IPS-NIHi7 (cell line): ENCODE measurements at regions not wholly inside any gene's neighbourhood (a gene's known extent, or its start where the extent isn't known, plus 50 kb on each side); places are given as distances from the start of the nearest gene placed in this dataset.
"Not testable (repeated sequence)": the region's sequence is repeated elsewhere in the genome, so short reads cannot be mapped to it uniquely, and the experiment has no call there.

ENCODE experiments used
- DNase-seq: peaks from one replicate; pipeline ENCODE4 v3.0.0; 2012; ENCODE audit warnings: mixed read lengths; ENCODE audit errors: extremely low spot score

DNA sequence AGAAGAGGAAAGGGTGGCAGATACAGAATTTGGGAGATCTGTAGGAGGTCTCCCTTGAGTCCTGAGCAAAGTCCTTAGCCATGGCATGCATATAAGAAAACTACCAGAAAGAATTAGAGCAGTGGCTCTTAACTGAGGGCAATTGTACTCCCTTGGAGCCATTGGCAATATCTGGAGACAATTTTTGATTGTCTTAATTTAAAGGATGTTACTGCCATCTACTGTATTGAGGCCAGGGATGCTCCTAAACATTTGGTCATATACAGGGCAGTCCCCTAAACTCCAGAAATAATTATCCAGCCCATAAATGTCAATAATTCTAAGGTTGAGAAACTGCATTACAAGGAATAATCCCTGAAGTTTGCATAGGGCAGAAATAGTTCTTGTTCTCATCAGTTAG, 136.4 kb upstream of the ODAD2 start:
- DNase-seq: no peak

DNA sequence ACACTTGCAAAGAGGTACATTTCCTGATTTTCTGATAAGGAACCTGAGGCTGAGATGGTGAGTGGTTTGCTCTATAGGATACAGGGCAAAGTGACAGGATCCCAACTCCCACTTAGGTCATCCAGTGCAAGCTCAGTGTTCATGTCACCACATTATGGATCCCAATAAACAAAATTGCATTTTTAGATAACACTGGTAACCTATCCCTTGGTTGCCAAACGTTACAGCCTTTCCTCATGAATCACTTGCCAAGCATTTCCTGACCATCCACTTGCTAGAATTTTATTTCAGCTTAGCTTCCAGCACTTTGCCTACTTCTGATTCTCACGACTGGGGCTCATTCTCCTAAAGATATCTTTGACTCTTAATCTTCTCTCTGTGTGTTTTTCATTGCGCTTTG, 131.4 kb upstream of the ODAD2 start:
- DNase-seq: no peak

DNA sequence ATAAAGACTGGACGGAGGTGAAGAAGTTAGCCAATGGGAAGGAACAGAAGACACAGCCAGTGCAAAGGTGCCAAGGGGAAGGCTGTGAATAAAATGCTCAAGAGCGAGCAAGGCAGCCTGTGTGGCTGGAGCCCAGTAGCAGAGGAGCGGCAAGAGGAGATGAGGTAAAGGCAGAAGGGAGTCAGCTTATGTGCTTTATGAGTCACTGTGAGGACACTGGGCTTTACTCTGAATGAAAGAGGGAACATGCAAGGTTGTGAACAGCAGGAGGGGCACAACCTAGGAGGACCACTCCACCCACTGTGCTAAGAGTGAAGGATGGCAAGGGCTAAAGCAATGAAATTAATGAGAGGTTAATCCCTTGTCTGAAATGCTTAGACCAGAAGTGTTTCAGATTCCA, 129.0 kb upstream of the ODAD2 start:
- DNase-seq: no peak

DNA sequence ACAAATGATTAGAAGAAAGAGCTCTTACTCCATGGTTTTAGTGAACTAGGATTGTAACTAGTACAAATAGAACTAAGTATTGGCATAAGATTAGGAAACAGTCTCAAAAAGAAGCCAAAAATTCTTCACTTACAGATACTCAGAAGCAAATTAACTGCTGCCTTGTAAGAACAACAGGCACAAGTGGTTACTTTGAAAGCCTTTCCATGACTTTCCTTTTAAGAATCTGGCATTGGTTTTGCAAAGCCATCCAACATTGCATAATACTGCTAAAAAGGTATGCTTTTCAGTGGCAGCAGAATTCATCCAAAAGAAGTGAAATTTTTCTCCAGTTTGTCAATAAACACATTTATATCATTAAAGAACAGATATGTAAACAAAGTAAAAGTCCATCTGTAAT, 126.8 kb upstream of the ODAD2 start:
- no peak for DNase-seq

DNA sequence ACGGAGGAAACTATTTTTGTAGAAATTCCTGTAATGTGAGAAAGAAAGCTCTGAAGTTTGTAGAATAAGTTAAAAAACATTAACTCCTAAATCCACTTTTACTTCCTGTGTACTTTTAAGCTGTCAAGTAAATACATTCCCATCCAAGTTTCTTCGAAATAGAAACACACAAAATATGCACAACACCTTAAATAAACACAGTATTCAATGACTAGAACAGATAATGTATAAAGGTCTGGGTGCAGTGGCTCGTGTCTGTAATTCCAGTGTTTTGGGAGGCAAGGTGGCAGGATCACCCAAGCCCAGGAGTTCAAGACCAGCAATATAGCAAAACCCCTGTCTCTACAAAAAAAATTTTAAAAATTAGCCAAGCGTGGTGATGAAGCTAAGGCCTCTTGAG, 121.9 kb upstream of the ODAD2 start:
- no peak for DNase-seq

DNA sequence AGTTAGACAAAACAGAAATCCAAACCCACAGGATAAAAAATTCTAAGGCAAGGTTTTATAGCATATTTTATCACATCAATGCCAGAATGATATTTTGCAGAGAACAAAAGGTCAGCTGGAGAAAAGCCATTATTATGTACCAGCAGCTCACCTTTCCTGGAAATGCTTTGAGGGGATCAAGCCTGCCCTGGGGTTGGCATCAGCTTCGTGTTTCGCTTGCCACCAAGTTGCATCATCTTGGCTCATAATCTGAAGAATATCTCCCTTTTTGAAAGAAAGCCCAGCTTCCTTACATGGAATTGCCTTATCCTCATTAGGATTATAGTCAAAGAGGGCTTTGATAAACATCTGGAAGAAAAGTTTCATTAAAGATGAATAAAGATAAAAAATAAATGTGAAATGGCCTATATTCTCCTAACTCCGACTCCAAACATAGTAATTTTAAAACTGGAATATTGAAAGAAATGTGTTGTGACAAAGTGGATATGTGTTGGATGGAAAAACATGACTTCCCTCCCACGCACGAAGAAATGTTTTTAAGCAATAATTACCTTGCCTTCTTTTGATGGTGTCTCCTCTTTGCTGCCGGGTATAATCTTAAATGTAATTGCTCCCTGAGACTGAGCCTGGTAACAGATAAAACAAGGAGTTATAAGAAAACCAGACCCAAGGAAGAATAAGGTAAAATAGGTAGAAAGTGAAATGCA, 121.3 kb upstream of the ODAD2 start:
- no peak for DNase-seq

DNA sequence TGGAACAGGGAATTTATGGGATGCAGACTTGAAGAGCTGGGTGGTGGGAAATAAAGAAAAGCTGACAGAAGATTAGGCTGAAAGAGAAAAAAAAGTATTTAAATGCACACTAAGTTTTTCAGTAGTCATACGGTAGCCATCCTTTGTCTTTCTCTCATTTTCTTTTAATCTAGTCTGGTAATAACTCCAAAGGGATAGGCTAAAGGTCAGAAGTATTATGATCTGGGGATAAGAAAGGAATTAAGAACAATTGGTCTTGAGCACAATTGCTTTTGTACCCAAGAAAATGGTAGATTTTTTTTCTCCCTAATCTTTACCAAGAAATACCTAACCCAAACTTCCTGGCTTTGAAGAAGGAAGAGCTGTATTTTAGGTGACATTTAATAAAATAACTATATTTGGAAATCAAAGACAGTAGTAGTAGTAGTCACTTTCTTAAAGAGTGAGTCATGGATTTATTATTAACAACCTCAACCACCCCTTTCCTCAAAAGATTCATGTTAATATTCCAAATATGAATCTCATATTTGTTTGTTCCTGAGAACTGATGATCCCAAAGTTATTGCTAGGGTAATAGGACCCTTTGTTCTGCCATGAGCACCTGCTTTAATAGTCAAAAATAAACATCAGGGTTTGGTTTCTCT, 120.2 kb upstream of the ODAD2 start:
- DNase-seq: no peak

DNA sequence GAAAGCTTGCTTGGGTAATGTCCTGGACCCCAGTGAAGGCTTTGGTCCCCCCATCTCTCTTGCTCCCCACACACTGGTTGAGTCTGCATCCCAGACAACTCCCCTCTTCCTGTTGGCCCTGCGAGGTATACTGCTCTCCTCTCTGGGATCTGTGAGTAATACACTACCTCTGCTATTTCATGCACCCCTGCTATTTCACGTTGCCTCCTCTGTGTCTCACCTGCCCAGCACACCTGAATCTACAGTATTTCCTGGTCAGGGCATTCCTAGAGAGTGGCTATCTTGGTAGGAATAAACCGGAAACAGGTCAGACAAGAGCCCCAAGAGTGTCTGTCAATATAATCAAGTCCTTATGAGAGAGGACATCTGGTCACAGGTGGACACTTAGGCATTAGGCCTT, 114.3 kb upstream of the ODAD2 start:
- DNase-seq: no peak

DNA sequence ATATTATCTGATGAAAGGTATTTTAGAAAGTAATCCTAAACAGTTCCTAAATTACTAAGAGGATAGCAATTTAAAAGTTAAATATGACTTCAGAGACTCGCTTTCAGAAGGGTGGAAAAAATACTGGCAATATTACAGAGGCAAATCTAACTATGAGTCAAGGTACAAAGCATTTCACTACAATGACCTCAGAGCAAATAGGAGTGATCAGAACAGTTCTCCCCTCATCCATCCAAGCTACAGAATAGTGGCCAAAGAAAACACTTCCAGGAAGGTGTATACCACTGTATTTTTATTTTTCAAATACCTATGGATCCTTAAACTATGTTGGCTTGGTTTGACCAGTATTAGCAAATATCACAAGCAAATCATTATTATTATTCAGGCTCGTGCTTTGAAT, 112.8 kb upstream of the ODAD2 start:
- no peak for DNase-seq

DNA sequence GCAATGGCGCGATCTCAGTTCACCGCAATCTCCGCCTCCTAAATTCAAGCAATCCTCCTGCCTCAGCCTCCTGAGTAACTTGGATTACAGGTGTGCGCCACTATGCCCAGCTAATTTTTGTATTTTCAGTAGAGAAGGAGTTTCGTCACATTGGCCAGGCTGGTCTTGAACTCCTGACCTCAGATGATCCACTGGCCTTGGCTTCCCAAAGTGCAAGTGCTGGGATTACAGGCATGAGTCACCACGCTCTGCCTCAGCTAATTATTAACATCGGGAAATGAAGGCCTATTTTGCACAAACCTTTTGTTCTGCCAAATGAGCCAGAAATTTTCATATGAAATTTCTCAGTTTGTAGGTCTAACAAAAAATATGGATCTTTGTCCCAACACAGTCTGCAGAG, 106.7 kb upstream of the ODAD2 start:
- no peak for DNase-seq

DNA sequence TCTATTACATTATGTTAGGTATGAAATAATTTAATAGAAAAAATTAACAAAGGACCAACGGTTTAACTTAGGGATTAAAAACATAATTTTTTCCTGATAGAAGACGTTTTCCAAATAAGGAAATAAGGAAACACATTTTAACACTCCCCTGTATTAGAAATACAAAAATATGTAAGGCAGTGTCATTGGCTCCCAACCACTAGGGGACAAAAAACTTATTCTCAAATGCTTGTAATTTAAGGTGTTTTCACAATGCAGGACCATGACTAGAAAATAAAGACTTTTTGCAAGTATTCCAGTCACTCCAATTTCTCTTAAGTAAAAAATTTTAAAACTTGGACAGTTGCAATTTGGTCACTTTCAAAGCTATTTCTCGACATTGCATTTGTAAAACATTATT, 98.8 kb upstream of the ODAD2 start:
- DNase-seq: no peak

DNA sequence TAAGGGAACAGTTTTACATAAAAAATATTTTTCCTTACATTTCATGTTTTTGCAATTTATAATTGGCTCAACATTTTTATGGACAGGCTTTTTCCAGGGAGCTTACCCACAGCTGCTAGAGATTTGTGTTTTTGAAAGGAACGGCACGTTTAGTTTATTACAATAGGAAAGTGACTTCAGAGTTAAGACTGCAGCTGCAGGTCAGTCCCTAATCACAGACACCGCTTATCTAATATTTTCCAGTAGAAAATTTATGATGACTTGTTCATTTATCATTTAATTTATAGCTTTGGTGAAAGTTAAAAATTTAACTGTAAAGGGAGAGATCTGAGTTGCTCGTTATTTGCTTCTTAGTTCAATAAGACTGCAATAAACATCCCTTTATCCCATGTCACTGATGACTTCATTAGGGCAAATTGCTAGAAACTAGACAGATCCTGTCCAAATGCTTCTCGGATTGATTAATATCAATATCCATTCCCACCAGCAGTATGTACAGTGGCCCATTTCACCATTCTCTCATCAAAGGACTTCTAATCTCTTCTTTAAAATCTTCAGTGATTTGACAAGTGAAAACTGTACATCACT, 97.0 kb upstream of the ODAD2 start:
- no peak for DNase-seq

DNA sequence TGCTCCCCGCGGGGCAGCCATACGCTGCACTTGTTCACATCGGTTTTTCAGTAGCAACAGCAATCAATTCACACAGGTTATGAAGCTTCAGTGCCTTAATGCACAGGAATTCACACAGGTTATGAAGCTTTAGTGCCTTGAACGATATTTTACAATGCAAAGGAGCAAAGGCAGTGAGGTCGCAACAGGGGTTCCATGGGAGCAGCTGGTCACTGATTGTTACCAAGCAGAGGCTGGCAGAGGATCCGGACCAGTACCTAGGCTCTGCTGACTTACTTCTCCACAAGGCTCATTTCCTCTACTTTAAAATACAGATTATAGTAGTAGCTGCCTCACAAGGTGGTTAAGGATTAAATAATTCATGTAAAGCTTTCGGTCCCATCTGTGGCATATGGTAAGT, 95.2 kb upstream of the ODAD2 start:
- DNase-seq: no peak

DNA sequence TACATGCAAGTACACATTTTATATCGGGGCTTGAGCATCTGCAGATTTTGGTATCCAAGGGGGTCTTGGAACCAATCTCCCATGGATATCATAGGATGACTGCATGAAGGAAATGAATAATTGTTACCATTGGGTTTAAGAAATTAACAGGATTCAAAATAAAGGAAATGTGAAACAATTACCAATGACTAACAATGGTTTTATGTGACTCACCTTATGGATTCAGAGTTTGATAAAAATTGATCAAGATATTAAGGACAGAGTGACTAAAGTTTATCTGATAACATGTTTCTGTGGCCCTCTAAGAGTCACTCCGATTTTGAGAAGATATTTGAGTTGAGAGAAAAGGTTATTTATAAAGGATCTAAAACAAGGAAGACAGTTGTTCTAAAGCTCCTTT, 93.0 kb upstream of the ODAD2 start:
- no peak for DNase-seq

DNA sequence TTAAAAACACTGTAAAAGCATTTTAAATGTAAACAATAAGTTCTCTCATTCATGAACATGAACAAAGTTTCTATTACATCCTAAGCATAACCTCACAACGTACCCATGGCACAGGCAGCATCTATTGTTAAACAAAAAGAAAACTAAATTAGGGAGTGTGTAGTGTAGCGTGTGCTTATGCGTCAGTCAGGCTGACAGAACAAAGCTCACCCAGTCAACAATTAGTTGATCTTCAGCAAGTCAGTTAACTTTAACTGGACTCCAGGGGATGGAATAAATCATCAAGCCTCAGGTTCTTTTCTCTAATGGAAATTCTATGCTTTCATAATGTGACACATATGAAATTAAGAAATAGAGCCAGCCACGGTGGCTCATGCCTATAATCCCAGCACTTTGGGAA, 91.6 kb upstream of the ODAD2 start:
- no peak for DNase-seq

DNA sequence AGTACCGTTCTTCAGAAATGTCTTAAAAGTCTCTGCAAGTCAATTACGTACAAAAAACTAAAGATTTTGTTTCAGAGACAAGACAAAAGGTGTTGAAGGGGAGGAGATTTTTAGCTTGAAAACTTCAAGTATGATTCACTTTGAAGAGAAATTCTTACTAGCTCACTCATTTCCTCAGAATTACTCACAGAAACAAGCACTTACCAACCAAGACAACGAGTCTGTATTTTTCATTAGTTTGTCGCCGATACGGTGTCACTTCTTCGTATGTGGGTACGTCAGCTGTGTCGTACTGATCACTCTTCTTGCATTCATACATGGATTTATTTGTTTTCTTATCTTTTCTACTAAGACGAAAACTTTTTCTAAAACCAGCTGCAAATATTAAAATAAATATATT, 90.6 kb upstream of the ODAD2 start:
- no peak for DNase-seq

DNA sequence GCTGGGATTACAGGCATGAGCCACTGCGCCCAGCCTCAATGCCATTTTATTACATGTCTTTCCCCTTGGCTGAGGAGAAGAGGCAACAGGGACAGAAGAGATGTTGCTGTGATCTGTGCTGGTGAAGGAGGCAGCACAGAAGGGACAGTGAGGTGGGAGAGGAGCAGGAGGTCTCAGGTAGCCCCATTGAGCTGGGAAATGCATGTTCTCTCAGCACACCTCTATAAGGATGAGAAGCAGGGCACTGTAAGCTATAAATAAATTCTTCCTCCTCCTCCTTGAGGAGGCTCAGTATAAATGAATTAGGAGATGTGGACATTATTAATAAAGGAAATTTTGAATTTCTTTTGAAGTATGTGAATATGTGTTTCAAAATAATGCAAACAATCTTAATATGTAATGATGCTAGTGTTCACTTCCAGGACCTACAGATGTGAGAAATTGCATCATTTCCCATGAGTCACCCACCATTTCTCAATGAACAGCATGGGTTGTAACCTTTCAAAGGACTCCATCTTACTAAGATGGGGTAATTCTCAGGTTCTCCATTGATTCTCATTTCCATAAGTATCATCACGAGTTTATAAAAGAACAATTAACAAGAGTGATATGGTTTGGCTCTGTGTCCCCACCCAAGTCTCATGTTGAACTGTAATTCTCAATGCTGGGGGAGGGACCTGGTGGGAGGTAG, 88.9 kb upstream of the ODAD2 start:
- DNase-seq: no peak

DNA sequence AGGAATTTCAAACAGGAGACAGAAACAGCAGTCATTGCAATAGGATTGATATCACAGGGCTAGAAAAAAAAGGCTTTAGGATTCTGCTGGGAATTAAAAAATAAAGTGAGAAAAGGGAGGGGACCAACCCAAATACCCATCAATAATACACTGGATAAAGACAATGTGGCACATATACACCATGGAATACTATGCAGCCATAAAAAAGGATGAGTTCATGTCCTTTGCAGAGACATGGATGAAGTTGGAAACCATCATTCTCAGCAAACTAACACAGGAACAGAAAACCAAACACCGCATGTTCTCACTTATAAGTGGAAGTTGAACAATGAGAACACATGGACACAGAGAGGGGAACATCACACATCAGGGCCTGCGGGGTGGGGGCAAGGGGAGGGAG, 86.9 kb upstream of the ODAD2 start:
- not testable (repeated sequence) for DNase-seq

DNA sequence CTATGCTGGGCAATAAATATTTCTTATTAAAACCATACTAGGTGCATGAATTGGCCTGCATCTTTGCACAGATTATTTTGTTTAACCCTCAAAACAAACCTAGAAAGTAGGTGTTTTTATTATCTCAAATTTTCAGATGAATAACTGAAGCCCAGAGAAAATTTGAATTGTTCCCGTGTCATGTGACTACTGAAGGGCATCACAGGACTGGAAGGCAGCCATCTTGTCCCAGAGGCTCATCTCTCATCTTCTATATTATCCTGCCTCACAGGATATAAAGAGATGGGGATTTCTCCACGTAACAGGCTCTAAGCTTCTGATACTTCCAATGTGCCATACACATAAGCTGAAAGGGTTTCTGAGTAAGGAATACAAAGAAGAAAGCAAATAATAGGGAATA, 84.0 kb upstream of the ODAD2 start:
- DNase-seq: no peak

DNA sequence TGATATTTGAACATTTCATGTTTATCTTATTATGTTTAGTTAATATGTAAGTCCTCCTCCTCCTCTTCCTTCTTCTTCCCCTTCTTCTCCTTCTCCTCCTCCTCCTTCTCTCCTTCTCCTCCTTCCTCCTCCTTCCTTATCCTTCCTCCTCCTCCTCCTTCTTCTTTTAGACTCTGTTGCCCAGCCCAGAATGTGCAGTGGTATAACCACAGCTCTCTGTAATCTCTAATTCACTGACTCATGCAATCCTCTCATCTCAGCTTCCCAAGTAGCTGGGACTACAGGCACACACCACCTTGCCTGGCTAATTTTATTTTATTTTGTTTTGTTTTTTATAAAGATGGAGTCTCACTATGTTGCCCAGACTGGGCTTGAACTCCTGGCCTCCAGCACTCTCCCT, 83.4 kb upstream of the ODAD2 start:
- no peak for DNase-seq

DNA sequence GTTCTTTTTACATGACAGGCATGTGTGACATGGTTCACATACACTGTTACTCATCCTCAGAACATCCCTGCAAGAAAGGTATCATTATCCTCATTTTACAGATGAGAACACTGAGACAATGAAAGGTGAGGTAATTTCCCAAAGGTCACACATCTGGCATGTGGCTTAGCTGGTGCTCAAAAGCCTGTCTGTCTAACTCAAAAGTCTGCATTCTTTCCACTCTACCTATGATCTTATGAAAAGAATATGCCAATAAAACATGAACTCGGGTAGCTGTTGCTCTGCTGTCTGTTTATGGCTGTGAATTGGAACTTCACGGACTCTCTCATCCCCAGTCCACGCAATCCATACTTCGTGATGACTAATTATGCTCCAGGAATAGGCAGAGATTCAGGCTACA, 79.0 kb upstream of the ODAD2 start:
- no peak for DNase-seq

DNA sequence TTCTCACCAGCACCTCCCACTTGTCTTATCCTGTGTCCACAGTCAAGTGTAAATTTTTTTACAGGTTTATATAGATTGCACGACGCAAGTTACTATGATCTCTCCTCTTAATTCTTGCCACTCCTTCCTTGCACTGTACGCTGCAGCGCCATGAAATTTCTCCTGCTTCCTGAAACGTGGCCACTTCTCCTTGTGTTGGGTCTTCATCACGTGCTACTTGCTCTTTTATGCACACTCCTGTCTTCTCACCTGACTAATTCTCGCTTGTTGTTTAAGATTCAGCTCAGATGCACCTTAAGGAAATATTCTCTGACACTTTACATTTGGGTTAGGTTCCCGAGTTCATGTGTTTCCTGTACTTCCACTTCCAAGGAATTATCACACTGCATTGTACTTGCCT, 76.5 kb upstream of the ODAD2 start:
- no peak for DNase-seq

DNA sequence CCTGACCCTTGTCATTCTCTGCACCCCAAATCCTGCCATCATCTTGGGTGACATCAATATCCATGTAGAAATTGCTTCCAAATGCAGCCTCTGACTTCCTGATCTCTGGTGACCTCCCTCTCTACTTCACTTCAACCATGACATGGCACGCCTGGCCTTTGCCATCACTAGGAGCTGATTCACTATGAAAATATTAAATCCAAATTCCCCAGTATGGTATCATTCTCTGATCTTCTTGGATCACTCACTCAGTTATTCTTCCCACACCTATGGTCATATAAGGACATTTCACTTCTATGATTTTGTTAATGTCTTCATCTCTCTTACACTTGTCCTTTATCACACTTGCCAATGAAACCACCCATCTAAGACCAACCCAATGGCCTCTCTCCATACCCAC, 73.7 kb upstream of the ODAD2 start:
- DNase-seq: no peak
